AG08396 (cell line): ENCODE measurements at regions not wholly inside any gene's neighbourhood (a gene's known extent, or its start where the extent isn't known, plus 50 kb on each side); places are given as distances from the start of the nearest gene placed in this dataset.

Experiments used
- DNase-seq: peaks from one replicate; pipeline ENCODE4 v3.0.0; 2012; ENCODE audit warnings: low spot score, mixed read lengths

DNA sequence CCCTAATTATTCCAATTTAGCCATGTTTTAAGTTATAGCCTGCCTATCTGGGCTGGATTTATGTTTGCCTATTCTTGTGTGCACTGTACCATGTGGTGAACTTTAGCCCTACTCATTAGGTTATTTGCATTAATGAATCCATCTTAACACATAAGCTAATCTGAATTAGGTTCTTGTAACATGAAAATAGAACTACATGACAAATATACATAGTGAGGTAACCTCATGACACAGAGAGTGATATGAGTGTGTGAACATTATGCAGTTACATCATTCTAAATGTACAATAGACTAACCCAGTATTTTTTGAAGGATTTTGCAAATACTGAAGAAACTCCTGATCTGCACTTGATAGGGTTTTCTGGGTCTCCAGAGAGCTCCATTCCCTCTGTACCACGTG lies 733.7 kb upstream of the CITED2 start:
- no peak for DNase-seq

- DNase-seq: no peak
Measured at GRCh38 chr6:140107216-140107615, 732.8 kb upstream of the CITED2 start.

DNA sequence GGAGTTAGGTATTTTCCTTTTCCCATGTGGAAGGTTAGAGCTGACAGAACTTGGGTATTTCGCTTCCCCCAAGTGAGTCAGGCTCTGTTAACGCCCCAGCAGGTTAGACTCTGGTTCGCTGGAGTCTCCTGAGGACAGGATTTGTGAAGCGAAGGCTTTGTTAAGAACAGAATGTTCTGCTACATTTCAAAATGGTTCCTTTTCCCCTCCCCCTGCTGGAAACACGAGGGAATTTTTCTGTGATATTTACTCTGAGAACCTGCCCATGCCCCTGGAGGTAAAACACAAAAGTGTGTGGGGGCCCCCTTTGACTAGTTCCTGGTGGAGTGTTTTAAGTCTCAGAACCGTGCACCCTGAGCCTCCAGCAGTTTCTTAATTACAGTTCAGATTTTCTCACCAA lies 731.4 kb upstream of the CITED2 start:
- no peak for DNase-seq

GRCh38 chr6:140105241-140105640 lies 730.8 kb upstream of the CITED2 start:
- DNase-seq: no peak

DNA sequence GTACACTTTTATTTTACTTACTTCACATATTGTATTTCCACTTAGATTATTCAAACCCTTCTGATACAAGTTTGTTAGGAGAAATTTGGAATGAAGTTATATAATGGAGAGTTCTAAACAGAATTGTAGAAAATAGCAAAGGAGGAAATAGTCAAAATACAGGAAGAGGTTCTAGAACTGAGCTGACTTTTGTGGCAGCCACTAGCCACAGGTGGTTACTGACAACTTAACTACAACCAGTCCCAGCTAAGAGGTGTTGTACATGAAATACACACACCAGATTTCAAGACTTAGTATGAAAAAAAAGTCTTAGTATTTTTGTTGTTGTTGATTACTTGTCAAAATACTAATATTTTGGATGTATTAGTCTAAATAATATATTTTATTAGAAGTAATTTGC lies 727.4 kb upstream of the CITED2 start:
- no peak for DNase-seq

DNA sequence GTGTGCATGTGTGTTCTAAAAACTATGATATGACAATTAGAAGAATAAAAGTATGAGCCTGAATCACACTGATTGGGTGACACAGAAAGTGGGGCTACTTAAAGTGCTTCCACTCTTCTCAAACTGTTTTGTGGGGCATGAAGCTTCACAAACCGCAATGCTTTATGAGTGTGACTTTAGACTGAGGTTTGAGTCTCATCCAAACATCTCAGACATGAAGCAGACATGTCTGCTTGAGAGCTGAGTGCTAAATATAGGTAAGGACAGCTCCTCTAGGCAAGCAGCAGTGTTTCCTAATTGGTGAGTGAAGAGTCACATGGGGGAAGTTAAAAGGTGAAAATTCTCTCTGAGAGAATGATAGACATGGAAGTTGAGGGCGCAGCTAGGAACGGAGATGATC lies 726.9 kb upstream of the CITED2 start:
- no peak for DNase-seq

DNA sequence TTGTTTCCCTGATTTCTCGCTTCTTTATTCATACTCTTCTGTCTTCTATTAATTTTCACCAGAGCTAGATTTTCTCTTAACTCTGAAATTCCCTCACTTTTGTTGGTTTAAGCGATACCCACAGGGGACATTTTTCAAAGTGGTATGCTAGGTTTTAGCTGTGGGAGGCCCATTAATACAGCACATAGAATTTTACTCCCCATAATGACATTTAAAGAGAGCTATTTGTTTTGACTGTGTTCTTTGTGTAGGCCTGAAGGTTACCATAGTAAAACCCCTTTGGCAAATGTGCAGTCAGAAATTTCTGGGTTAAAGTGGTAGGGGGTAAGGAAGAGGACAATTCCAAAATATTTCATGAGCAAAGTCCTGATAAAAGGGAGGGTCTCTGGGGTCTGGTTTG lies 721.1 kb upstream of the CITED2 start:
- DNase-seq: no peak

- DNase-seq: no peak
Measured at GRCh38 chr6:140091895-140092294, 717.4 kb upstream of the CITED2 start.

DNA sequence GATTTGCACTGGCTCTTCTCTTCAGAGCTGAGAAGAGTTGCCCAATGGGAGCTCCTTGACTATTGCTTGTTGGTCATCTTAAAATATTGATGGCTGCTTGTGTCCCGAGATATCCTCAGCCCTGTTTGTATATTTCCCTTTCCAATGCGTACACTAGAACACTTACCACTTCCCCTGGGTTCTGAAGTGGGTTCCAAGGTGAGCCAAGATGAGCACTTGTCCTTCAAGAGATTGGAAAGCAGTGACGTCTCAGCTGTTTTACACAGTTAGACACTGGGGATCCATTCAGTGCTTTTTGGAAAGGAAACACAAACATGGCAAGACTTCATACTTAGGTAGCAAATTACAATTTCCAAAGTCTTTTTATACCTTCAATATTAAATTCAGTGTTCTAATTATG lies 716.4 kb upstream of the CITED2 start:
- no peak for DNase-seq

DNA sequence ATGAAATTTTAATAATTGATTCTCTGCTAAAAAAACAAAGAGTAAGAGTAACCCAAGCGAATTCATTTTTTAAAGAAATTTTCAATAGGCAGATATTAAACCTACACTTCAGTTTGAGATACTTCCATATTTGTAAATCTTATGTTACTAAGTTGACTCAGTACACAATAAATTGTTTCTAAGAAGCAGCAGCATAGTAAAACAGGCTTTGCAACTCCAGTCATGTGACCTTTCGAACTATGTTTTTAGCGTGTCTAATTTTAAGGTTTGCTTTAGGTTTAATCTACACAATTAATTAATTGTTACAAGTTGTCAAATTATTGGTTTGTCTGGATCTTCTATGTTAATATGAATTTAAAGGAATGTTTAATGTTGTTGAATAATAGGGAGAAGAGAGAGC lies 708.9 kb upstream of the CITED2 start:
- DNase-seq: no peak

DNA sequence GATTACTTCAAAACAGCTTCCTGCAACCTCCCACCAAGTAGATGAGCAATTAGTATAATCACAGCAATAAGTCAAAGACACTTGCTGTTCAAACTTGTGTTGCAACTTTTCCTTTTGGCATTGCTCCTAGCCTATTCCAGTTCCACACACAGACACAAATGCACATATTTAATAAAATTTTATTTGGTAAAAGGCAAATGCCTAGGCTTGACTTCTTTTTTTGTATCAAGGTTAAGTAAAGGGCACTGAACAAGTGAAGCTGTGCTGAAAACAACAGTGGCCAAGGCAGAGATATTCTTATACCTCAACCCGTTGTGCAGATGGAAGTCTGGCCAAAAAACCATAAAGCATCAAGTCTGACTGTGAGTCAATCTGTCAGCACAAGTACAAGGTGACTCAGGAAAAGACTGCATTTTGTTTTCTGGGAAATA lies 708.4 kb upstream of the CITED2 start:
- DNase-seq: no peak

GRCh38 chr6:140079328-140079727 lies 704.9 kb upstream of the CITED2 start:
- DNase-seq: peak; percentile 11

- DNase-seq: peak; percentile 41
Measured at GRCh38 chr6:140078561-140079125, 704.2 kb upstream of the CITED2 start.

- DNase-seq: no peak
Measured at GRCh38 chr6:140077827-140078560, 703.5 kb upstream of the CITED2 start.

- DNase-seq: no peak
Measured at GRCh38 chr6:140076105-140076504, 701.7 kb upstream of the CITED2 start.

GRCh38 chr6:140073456-140073855 lies 699.0 kb upstream of the CITED2 start:
- no peak for DNase-seq

- DNase-seq: no peak
Measured at GRCh38 chr6:140071601-140072062, 697.2 kb upstream of the CITED2 start.

- DNase-seq: no peak
Measured at GRCh38 chr6:140070846-140071473, 696.5 kb upstream of the CITED2 start.

GRCh38 chr6:140069576-140069975 lies 695.1 kb upstream of the CITED2 start:
- DNase-seq: no peak

DNA sequence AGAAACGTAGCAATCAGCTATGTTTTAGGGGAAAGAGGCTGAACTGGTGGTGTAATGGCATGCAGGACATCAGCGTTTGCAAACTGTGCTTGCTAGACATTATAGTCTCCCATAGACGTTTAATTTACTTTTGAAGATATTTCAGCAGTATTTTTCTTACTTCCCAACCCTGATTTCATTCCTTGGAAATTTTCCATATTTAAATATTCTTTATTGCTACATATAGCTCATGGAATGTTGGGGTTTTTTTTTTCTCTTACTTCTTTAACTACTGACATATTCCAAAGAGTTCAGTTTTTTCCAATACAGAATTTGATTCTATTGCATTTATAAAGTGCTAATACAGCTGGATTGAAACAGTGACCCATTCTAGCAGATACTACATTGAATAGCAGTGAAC lies 694.4 kb upstream of the CITED2 start:
- no peak for DNase-seq

DNA sequence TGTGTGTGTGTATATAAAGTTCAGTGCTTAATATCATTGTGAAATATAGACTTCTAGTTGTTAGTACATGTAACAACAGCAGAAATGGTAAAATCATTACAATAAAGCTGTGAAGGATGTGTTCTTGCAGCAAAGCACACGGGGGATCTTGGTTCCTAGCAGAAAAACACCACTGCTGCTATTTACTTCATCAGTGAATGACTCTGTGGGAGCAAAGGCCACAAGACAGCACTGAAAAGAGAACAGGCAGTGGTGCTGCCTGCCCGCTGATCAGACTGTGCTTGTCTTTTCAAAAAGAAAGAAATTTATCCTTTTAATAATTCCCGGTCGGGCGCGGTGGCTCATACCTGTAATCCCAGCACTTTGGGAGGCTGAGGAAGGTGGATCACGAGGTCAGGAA lies 689.9 kb upstream of the CITED2 start:
- no peak for DNase-seq

- no peak for DNase-seq
Measured at GRCh38 chr6:140063021-140063399, 688.6 kb upstream of the CITED2 start.
